HEK293 (cell line): ENCODE measurements at regions not wholly inside any gene's neighbourhood (a gene's known extent, or its start where the extent isn't known, plus 50 kb on each side); places are given as distances from the start of the nearest gene placed in this dataset.

Experiments
- CTCF ChIP-seq: fragments of 450-650 bp; formaldehyde crosslinking; IDR thresholded peaks from 2 replicates; pipeline ENCODE4 v1.5.1; 2016; ENCODE audit warnings: missing biosample characterization, missing genetic modification characterization
- SCRT2 ChIP-seq: fragments of 450-650 bp; formaldehyde crosslinking; IDR thresholded peaks from 2 replicates; pipeline ENCODE4 v1.5.1; 2016; ENCODE audit warnings: missing biosample characterization, missing genetic modification characterization
- ZBTB1 ChIP-seq: fragments of 450-650 bp; formaldehyde crosslinking; IDR thresholded peaks from 2 replicates; pipeline ENCODE4 v1.5.1; 2016; ENCODE audit warnings: missing biosample characterization, missing genetic modification characterization
- ZNF48 ChIP-seq: fragments of 450-650 bp; formaldehyde crosslinking; IDR thresholded peaks from 2 replicates; pipeline ENCODE4 v1.5.1; 2016; ENCODE audit warnings: missing biosample characterization, missing genetic modification characterization
- ZNF510 ChIP-seq: fragments of 450-650 bp; formaldehyde crosslinking; IDR thresholded peaks from 2 replicates; pipeline ENCODE4 v1.5.1; 2018; ENCODE audit warnings: mild to moderate bottlenecking, missing genetic modification characterization, missing biosample characterization; ENCODE audit not compliant: insufficient replicate concordance
- ZNF530 ChIP-seq: fragments of 450-650 bp; formaldehyde crosslinking; IDR thresholded peaks from 2 replicates; pipeline ENCODE4 v1.5.1; 2016; ENCODE audit warnings: low read depth, missing biosample characterization, missing genetic modification characterization
- TF ChIP-seq, protein P1 (sequence below): IDR thresholded peaks from 2 replicates; pipeline ENCODE4 v1.6.1; 2011; ENCODE audit warnings: mild to moderate bottlenecking, low read depth, low read length, borderline replicate concordance
- TF ChIP-seq, protein P2 (sequence below): fragments of 450-650 bp; formaldehyde crosslinking; IDR thresholded peaks from 2 replicates; pipeline ENCODE4; 2016; ENCODE audit warnings: missing biosample characterization, missing genetic modification characterization

DNA sequence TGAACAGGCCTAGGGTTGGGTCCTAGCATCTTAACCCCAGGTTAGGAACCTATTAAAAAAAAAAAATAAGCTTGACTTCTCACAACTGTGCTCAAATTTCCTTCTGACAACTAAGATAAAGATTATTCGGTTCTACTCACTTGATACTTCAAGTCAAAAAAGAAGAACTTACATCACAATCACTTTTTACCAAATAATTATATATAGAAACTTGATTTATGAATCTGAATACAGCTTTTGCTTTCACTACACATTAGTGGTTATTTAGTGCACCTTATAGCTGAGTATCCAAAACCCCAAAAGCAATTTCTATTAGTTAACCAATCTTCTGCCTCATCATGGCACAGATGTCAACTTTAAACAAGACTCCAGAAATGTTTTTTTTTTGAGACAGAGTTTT is 119.0 kb upstream of the DST start:
- TF ChIP-seq ZBTB1 (tag by site-specific recombination) (no peak), CTCF (tag by site-specific recombination) (no peak), ZNF48 (tag by site-specific recombination) (no peak), SCRT2 (tag by site-specific recombination) (no peak), ZNF510 (tag by site-specific recombination) (no peak), ZNF530 (tag by site-specific recombination) (no peak)
- TF ChIP-seq, protein P1, sequence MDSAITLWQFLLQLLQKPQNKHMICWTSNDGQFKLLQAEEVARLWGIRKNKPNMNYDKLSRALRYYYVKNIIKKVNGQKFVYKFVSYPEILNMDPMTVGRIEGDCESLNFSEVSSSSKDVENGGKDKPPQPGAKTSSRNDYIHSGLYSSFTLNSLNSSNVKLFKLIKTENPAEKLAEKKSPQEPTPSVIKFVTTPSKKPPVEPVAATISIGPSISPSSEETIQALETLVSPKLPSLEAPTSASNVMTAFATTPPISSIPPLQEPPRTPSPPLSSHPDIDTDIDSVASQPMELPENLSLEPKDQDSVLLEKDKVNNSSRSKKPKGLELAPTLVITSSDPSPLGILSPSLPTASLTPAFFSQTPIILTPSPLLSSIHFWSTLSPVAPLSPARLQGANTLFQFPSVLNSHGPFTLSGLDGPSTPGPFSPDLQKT, result no peak
- TF ChIP-seq, protein P2, sequence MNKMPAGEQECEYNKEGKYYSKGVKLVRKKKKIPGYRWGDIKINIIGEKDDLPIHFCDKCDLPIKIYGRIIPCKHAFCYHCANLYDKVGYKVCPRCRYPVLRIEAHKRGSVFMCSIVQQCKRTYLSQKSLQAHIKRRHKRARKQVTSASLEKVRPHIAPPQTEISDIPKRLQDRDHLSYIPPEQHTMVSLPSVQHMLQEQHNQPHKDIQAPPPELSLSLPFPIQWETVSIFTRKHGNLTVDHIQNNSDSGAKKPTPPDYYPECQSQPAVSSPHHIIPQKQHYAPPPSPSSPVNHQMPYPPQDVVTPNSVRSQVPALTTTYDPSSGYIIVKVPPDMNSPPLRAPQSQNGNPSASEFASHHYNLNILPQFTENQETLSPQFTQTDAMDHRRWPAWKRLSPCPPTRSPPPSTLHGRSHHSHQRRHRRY (tag by site-specific recombination), result no peak
